Activated CD8-positive, alpha-beta memory T cell treated with anti-CD3 and anti-CD28 coated beads for 36 hours (primary cell): ENCODE measurements at regions not wholly inside any gene's neighbourhood (a gene's known extent, or its start where the extent isn't known, plus 50 kb on each side); places are given as distances from the start of the nearest gene placed in this dataset.
"Not testable (repeated sequence)": the region's sequence is repeated elsewhere in the genome, so short reads cannot be mapped to it uniquely, and the experiment has no call there.

ENCODE experiments used
- CTCF ChIA-PET: fragments of 350-600 bp; sonication (Branson Sonifier 250); formaldehyde crosslinking; loops from one replicate; lab custom pipeline; 2021; ENCODE audit warnings: antibody characterized with exemption; lab: Charles Lee
- POLR2A ChIA-PET: fragments of 350-600 bp; sonication (Branson Sonifier 250); formaldehyde crosslinking; loops from one replicate; lab custom pipeline; 2021; ENCODE audit warnings: antibody characterized with exemption; lab: Charles Lee

DNA sequence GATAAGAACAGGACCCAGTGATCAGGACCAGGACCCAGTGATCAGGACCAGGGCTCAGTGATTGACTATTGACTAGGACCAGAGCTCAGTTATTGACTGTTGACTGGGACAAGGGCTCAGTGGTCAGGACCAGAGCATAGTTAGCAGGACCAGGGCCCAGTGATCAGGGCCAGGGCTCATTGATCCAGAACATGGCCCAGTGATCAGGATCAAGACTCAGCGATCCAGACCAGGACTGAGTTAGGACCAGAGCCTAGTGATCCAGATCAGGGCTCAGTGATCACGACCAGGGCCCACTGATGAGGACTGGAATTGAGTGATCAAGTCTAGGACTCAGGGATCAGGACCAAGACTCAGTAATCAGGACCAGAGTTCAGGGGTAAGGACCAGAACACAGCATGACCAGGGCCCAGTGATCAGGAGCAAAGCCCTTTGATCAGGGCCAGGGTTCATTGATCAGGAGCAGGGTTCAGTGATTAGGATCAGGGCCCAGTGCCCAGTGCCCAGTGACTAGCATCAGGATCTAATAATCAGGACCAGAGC lies 176.0 kb downstream of the TMEM121 start:
- POLR2A ChIA-PET: no interaction called here
- CTCF ChIA-PET: no interaction called here

GRCh38 chr14:105703044-105703665 lies 176.8 kb downstream of the TMEM121 start:
- CTCF ChIA-PET, POLR2A ChIA-PET: not testable (repeated sequence)

DNA sequence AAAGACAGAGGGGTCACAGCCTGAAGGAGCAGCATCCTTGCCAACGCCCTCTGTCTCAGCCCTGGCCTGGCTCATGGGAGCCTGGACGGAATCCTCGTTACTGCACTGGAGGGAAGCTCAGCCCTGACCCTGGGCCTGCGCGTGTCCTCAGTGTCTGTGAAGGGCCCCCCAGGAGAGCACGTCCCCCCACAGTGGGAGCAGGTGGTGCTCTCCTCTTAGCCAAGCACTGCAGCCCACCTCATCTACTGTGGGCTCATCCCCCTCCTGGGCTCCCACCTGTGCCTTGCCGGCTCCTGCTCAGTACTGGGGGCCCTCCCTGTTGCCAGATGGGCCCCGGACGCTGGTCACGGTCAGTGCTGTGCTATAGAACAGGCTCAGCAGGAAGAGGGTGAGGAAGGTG lies 177.7 kb downstream of the TMEM121 start:
- POLR2A ChIA-PET: not testable (repeated sequence)

GRCh38 chr14:105704492-105704891 lies 178.1 kb downstream of the TMEM121 start:
- POLR2A ChIA-PET, CTCF ChIA-PET: not testable (repeated sequence)

More for the DNA sequence above, 177.7 kb downstream of the TMEM121 start:
- CTCF ChIA-PET: not testable (repeated sequence)

DNA sequence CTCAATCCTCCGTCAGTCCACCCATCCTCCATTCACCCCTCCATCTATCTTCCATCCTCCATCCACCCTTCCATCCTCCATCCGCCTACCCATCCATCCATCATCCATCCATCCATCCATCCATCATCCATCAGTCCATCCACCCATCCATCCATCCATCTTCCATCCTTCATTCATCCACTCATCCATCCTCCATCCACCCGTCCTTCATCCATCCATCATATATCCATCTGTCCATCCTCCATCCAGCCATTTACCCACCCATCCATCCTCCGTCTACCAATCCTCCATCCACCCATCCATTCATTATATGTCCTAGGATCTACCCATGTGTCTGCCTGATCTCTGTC lies 179.1 kb downstream of the TMEM121 start:
- CTCF ChIA-PET, POLR2A ChIA-PET: not testable (repeated sequence)

DNA sequence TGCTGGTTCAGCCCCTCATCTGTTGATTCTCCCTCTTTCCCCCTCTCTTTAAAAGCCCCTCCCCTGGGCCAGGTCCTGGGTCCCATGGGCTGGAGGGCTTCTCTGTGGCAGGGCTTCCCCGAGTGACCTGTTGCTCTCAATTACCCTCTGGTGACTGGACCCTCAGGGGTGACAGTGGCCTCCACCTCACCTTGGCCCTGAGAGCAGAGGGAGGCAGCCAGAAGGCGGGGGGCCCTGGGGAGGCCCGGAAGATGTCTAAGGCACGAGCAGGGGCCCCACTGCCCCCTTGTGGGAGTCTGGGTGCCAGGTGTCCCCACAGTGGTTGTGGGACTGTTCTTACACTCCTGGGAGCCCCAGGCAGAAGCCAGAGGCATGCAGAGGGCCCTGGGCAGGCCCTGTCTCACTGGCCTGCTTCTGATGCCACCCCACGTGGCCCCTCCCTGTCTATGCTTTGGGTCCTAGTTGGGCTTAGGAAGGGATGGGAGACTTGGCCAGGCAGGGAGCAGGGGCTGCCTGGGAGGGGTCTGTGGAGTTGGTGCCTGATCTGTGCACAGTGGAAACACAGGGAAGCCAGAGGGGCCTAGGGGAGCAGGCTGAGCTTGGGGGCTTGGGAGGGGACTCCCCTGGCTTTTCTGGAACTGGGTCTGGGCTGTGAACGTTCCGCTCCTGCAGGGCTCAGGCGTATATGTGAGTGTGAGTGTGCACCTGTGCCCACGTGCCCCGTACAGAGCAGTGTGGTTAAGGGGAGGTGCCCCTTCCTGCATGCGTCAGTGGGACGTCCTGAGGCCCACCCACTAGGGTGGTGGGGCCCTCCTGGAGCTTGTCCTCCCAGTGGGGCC lies 179.7 kb downstream of the TMEM121 start:
- POLR2A ChIA-PET, CTCF ChIA-PET: not testable (repeated sequence)

DNA sequence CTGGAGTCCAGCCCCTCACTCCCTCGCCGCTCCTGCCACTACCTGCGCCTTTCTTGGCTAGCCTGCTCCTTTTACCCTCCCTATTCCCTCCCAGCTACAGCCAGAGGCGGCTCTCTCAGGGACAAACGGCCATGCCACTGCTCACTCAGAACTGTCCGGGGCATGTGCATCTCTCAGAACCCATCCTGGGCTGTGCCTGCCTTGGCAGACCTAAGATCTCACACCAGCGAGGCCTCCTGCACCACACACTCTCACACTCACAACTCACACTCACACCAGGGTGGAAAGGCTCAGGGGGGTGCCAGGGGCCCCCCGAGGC lies 180.3 kb downstream of the TMEM121 start:
- POLR2A ChIA-PET, CTCF ChIA-PET: not testable (repeated sequence)

DNA sequence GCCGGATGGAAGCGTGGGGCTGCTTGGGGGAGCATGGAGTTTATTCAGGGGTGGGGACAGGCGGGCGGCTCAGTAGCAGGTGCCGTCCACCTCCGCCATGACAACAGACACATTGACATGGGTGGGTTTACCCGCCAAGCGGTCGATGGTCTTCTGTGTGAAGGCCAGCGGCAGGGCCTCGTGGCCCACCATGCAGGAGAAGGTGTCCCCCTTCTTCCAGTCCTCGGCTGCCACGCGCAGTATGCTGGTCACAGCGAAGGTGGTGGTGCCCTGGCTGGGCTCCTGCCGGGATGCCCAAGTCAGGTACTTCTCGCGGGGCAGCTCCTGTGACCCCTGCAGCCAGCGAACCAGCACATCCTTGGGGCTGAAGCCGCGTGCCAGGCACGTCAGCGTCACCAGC lies 180.7 kb downstream of the TMEM121 start:
- CTCF ChIA-PET, POLR2A ChIA-PET: not testable (repeated sequence)

DNA sequence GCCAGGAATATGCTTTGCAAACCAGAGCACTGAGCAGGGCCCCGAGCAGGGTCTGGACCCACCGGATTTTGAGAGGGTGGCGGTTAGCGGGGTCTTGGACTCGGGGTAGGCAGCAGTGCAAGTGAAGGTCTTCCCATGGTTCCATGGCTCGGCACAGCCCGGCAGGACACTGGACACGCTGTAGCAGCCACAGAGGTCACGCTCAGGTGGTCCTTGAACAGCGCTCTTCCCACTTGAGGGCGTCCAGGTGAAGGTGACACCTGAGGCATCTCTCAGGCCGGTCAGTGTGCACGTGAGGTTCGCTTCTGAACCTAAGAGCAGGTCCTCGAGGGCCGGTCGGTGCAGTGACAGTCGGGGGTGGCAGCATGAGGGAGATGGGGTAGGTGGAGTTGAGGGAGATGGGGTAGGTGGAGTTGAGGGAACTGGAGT lies 181.4 kb downstream of the TMEM121 start:
- CTCF ChIA-PET, POLR2A ChIA-PET: not testable (repeated sequence)

- CTCF ChIA-PET, POLR2A ChIA-PET: not testable (repeated sequence)
These were observed 182.1 kb downstream of the TMEM121 start for GRCh38 chr14:105708251-105709134.

DNA sequence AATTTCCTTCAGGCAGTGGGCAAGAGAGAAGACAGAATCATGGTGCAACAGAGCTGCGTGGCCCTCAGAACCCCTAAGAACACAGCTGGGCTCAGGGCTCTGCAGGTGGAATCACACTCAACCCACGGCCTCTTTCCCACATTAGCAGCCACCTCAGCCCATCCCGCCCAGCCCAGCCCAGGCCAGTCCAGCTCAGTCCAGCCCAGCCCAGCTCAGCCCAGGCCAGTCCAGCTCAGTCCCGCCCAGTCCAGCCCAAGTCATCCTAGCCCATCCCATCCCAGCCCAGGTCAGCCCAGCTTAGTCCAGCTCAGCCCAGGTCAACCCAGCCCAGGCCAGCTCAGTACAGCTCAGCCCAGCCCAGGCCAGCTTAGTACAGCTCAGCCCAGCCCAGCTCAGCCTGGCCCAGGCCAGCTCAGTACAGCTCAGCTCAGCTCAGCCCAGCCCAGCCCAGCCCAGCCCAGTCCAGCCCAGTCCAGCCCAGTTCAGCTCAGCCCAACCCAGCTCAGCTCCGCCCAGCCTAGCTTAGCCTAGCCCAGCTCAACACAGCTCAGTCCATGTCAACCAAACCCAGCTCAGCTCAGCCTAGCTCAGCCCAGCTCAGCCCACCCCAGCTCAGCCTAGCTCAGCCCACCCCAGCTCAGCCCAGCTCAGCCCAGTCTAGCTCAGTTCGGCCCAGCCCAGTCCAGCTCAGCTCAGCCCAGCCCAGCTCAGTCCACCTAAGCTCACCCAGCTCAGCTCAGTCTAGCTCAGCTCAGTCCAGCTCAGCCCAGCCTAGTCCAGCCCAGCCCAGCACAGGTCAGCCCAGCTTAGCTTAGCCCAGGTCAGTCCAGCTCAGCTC lies 183.1 kb downstream of the TMEM121 start:
- ChIA-PET POLR2A (no interaction called here), CTCF (interaction anchor here (0.5 kb wide), 1 partner anchor 291 kb away, joined by 3 read pairs; no protein-coding TSS in a partner anchor)

- ChIA-PET CTCF (interaction anchor here (0.5 kb wide), 1 partner anchor 290 kb away, joined by 3 read pairs; no protein-coding TSS in a partner anchor), POLR2A (no interaction called here)
These were observed 184.0 kb downstream of the TMEM121 start for GRCh38 chr14:105710119-105711043.

DNA sequence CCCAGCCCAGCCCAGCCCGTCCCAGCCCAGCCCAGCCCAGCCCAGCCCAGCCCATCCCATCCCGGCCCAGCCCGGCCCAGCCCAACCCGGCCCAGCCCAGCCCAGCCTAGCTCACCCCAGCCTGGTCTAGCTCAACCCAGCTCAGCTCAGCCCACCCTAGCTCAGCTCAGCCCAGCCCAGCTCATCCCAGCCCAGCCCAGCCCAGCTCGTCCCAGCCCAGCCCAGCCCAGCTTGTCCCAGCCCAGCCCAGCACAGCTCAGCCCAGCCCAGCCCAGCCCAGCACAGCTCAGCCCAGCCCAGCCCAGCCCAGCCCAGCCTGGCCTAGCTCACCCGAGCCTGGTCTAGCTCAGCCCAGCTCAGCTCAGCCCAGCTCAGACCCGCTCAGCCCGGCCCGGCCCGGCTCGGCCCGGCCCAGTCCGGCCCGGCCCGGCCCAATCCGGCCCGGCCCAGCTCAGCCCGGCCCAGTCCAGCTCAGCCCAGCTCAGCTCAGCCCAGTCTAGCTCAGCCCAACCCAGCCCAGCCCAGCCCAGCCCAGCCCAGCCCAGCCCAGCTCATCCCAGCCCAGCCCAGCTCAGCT lies 184.7 kb downstream of the TMEM121 start:
- CTCF ChIA-PET: no interaction called here
- POLR2A ChIA-PET: no interaction called here

DNA sequence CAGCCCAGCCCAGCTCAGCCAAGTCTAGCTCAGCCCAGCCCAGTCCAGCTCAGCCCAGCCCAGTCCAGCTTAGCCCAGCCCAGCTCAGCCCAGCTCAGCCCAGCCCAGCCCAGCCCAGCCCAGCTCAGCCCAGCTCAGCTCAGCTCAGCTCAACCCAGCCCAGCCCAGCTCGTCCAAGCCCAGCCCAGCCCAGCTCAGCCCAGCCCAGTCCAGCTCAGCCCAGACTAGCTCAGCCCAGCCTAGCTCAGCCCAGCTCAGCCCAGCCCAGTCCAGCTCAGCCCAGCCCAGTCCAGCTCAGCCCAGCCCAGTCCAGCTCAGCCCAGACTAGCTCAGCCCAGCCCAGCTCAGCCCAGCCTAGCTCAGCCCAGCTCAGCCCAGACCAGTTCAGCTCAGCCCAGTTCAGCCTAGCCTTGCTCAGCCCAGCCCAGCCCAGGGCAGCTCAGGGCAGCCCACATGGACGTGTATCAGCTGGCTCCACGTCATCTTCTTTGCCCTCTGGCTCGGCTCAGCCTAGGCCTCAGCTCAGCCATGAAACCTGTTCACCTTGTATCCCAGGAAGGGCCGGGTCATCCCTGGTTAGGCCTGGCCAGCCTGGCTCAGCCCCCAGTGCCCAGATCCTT lies 185.6 kb downstream of the TMEM121 start:
- ChIA-PET CTCF (no interaction called here), POLR2A (no interaction called here)

DNA sequence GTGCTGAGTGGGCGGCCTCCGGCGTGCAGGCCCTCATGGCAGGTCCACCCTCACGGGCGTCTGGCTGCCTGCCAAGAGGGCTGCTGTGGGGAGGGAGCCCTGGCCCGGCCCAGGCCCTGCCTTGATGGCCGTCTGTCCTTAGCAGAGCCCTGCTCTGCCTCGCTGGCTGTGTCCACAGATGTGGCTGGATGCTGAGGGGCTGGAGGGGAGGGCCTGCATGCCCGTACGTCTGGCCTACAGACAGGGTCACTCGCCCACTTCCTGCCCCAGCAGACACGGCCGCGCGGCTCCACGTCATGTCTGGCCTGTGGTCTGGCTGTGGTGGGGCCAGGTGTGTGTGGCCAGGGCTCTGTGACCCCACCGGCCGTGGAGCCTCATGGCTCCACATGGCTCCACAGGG lies 186.3 kb downstream of the TMEM121 start:
- POLR2A ChIA-PET, CTCF ChIA-PET: not testable (repeated sequence)

- POLR2A ChIA-PET, CTCF ChIA-PET: not testable (repeated sequence)
These were observed 186.8 kb downstream of the TMEM121 start for GRCh38 chr14:105713160-105713559.

GRCh38 chr14:105713836-105714235 lies 187.5 kb downstream of the TMEM121 start:
- CTCF ChIA-PET: not testable (repeated sequence)

More at GRCh38 chr14:105713836-105714235, 187.5 kb downstream of the TMEM121 start:
- POLR2A ChIA-PET: not testable (repeated sequence)
